GM12878 (cell line): ENCODE measurements at regions not wholly inside any gene's neighbourhood (a gene's known extent, or its start where the extent isn't known, plus 50 kb on each side); places are given as distances from the start of the nearest gene placed in this dataset.

Experiments used
- ATF7 ChIP-seq: fragments of 450-650 bp; IDR thresholded peaks from 2 replicates; pipeline ENCODE4 v1.6.1; 2016; ENCODE audit warnings: low read depth, mild to moderate bottlenecking
- BACH1 ChIP-seq: fragments of 450-650 bp; IDR thresholded peaks from 2 replicates; pipeline ENCODE4 v1.6.1; 2017; ENCODE audit warnings: mild to moderate bottlenecking, borderline replicate concordance
- CEBPB ChIP-seq, 2 experiments: fragments of 150-350 bp in 1 of 2; IDR thresholded peaks; 2 replicates each; pipeline ENCODE4 v1.6.1; 2012 to 2014; ENCODE audit warnings: low read depth in 2 of 2, low read length in 2 of 2, borderline replicate concordance in 1 of 2, inconsistent platforms in 1 of 2
- CTCF ChIP-seq, 3 experiments: IDR thresholded peaks in 2 of 3; conservative IDR thresholded peaks in 1 of 3; 2 replicates each; pipeline ENCODE4 v1.5.1; 2011; ENCODE audit warnings: low read depth in 3 of 3, low read length in 3 of 3, mild to moderate bottlenecking in 3 of 3, control low read depth in 2 of 3, moderate library complexity in 2 of 3, inconsistent platforms in 1 of 3, mixed read lengths in 1 of 3; ENCODE audit not compliant: control insufficient read depth in 2 of 3, insufficient read depth in 1 of 3; ENCODE audit errors: extremely low read depth in 1 of 3
- E2F4 ChIP-seq: IDR thresholded peaks from 2 replicates; pipeline ENCODE4 v1.6.1; 2012; ENCODE audit warnings: low read depth, low read length, improper control_type of control experiment
- GABPA ChIP-seq: IDR thresholded peaks from 2 replicates; pipeline ENCODE4 v1.6.1; 2014; ENCODE audit warnings: antibody characterized with exemption, low read depth, mild to moderate bottlenecking, inconsistent platforms
- MLLT1 ChIP-seq: fragments of 450-650 bp; IDR thresholded peaks from 2 replicates; pipeline ENCODE4 v1.6.1; 2016; ENCODE audit warnings: mild to moderate bottlenecking
- NBN ChIP-seq: fragments of 450-650 bp; IDR thresholded peaks from 2 replicates; pipeline ENCODE4 v1.6.1; 2016
- NFYB ChIP-seq: IDR thresholded peaks from 2 replicates; pipeline ENCODE4 v1.6.1; 2011; ENCODE audit warnings: low read depth, mild to moderate bottlenecking, low read length, improper control_type of control experiment, moderate library complexity; ENCODE audit not compliant: insufficient read depth
- RB1 ChIP-seq: fragments of 450-650 bp; formaldehyde crosslinking; IDR thresholded peaks from 2 replicates; pipeline ENCODE4 v1.6.1; 2017; ENCODE audit warnings: mild to moderate bottlenecking, borderline replicate concordance
- SREBF1 ChIP-seq: IDR thresholded peaks from 2 replicates; pipeline ENCODE4 v1.6.1; 2012; ENCODE audit warnings: mild to moderate bottlenecking, low read length
- ZNF274 ChIP-seq: IDR thresholded peaks from one replicate; pipeline ENCODE4 v1.8.0; 2011; ENCODE audit not compliant: insufficient read length, insufficient read depth
- ZNF622 ChIP-seq: fragments of 450-650 bp; IDR thresholded peaks from 2 replicates; pipeline ENCODE4 v1.6.1; 2017; ENCODE audit warnings: mild to moderate bottlenecking, inconsistent platforms

DNA sequence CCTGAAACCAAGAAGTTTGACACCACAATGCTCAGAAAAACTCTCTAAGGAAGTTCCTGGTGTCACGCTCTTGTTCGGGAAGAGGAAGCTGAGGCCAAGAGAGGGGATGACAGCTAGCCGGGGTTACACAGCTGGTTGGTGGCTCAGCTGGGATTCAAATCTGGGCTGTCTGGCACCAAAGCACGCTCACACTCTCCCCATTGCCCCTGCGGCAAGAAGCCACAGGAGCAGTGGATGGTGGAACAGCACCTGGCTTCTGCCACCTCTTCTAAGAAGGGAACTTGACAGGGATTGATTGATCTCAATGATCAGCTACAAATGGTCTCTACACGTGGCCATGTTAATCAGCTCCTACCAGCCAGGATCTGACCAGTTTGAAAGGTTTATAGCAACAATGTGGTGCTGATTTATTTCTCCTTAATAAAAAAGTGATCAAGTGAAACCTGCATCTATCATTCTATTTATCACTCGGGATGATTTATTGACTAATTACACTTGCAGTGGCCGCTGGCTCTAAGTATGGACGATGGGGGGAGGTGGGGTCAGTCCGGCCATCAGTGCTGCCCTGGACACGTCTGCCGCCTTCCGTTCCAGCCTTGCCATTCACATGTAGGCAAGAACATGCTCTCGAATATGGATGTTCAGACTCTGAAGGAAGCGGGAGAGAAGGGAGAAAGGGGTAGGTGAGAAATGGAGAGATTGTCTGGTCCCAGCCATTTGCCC lies 71.9 kb upstream of the TOP1 start:
- TF ChIP-seq GABPA (no peak), MLLT1 (no peak), NBN (no peak), RB1 (no peak), NFYB (no peak), E2F4 (no peak), ATF7 (no peak), CTCF (IDR thresholded peaks at IDR 0.05 in 2 of 3, conservative IDR thresholded peaks at IDR 0.05 in 1 of 3; ENCODE audit: control insufficient read depth in 2 of 3, extremely low read depth in 1 of 3, insufficient read depth in 1 of 3, low read depth in 3 of 3, low read length in 3 of 3) (no peak), SREBF1 (no peak), BACH1 (no peak), CEBPB (IDR thresholded peaks at IDR 0.05; ENCODE audit: borderline replicate concordance in 1 of 2, low read depth in 2 of 2, low read length in 2 of 2) (no peak), ZNF622 (no peak), ZNF274 (no peak)
